GM18502 (cell line): ENCODE measurements at regions not wholly inside any gene's neighbourhood (a gene's known extent, or its start where the extent isn't known, plus 50 kb on each side); places are given as distances from the start of the nearest gene placed in this dataset.

Experiments used
- ATAC-seq: cut with Tn5 transposase; IDR thresholded peaks from one replicate; pipeline ENCODE4 v1.9.1; 2021; ENCODE audit warnings: mild to moderate bottlenecking; ENCODE audit not compliant: unreplicated experiment, poor library complexity

- no peak for ATAC-seq
These were observed 1982.1 kb upstream of the ADGRL3 start for GRCh38 chr4:59217910-59218631.

GRCh38 chr4:59222221-59222620, 1977.9 kb upstream of the ADGRL3 start:
- ATAC-seq, result no peak

- no peak for ATAC-seq
These were observed 1976.7 kb upstream of the ADGRL3 start for GRCh38 chr4:59223292-59223941.

- ATAC-seq, result no peak
These were observed 1961.9 kb upstream of the ADGRL3 start for GRCh38 chr4:59238212-59238611.

- no peak for ATAC-seq
These were observed 1960.1 kb upstream of the ADGRL3 start for GRCh38 chr4:59240011-59240410.

GRCh38 chr4:59243038-59243437, 1957.1 kb upstream of the ADGRL3 start:
- no peak for ATAC-seq

- ATAC-seq, result no peak
These were observed 1953.1 kb upstream of the ADGRL3 start for GRCh38 chr4:59247032-59247431.

- ATAC-seq, result no peak
These were observed 1951.8 kb upstream of the ADGRL3 start for GRCh38 chr4:59248313-59248712.

- ATAC-seq, result no peak
These were observed 1951.0 kb upstream of the ADGRL3 start for GRCh38 chr4:59249110-59249509.

- ATAC-seq, result no peak
These were observed 1942.1 kb upstream of the ADGRL3 start for GRCh38 chr4:59258002-59258401.

GRCh38 chr4:59307609-59308008, 1892.5 kb upstream of the ADGRL3 start:
- no peak for ATAC-seq

GRCh38 chr4:59314637-59315036, 1885.5 kb upstream of the ADGRL3 start:
- no peak for ATAC-seq

- ATAC-seq, result no peak
These were observed 1860.5 kb upstream of the ADGRL3 start for GRCh38 chr4:59339631-59340030.

- no peak for ATAC-seq
These were observed 1858.6 kb upstream of the ADGRL3 start for GRCh38 chr4:59341506-59341905.

GRCh38 chr4:59348949-59349348, 1851.2 kb upstream of the ADGRL3 start:
- ATAC-seq, result no peak

GRCh38 chr4:59369229-59369628, 1830.9 kb upstream of the ADGRL3 start:
- ATAC-seq, result no peak

- no peak for ATAC-seq
These were observed 1825.7 kb upstream of the ADGRL3 start for GRCh38 chr4:59374416-59374815.

GRCh38 chr4:59380841-59381366, 1819.2 kb upstream of the ADGRL3 start:
- ATAC-seq, result no peak

GRCh38 chr4:59381591-59381990, 1818.5 kb upstream of the ADGRL3 start:
- no peak for ATAC-seq

- ATAC-seq, result no peak
These were observed 1812.1 kb upstream of the ADGRL3 start for GRCh38 chr4:59387759-59388758.

- ATAC-seq, result no peak
These were observed 1806.3 kb upstream of the ADGRL3 start for GRCh38 chr4:59393780-59394179.
